Skin of body (tissue), 1 donor: ENCODE measurements at regions not wholly inside any gene's neighbourhood (a gene's known extent, or its start where the extent isn't known, plus 50 kb on each side); places are given as distances from the start of the nearest gene placed in this dataset.
"Not testable (repeated sequence)": the region's sequence is repeated elsewhere in the genome, so short reads cannot be mapped to it uniquely, and the experiment has no call there.

Experiments used
- DNase-seq: peaks from one replicate; lab custom pipeline; 2025; lab: John Stamatoyannopoulos, UW

- peak; percentile 0 for DNase-seq
These were observed 354.0 kb downstream of the NPR3 start for GRCh38 chr5:33065131-33065530.

GRCh38 chr5:33067291-33067690 lies 356.2 kb downstream of the NPR3 start:
- DNase-seq: no peak

GRCh38 chr5:33068786-33069185 lies 357.7 kb downstream of the NPR3 start:
- no peak for DNase-seq

- DNase-seq: no peak
These were observed 361.2 kb downstream of the NPR3 start for GRCh38 chr5:33072296-33072695.

DNA sequence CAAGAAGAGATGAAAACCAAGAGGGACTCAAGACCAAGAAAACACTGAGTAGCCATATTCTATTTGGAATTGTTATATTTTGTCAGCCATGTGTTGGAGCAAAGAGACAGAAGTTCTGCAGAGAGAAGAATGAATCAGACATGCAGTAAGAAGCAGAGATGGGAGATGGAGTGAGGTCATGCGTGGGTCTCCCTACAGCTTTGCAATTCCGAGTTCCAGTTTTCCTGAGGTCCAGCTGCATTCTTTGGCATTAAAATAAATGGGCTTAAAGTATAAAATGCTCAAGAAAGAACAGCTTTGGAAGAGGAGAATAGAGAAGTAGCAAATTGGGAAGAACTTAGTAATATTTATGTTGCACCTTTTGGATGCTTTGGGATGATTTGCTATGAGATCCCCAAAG lies 361.6 kb downstream of the NPR3 start:
- peak; percentile 18 for DNase-seq

GRCh38 chr5:33073881-33074327 lies 362.8 kb downstream of the NPR3 start:
- no peak for DNase-seq

DNA sequence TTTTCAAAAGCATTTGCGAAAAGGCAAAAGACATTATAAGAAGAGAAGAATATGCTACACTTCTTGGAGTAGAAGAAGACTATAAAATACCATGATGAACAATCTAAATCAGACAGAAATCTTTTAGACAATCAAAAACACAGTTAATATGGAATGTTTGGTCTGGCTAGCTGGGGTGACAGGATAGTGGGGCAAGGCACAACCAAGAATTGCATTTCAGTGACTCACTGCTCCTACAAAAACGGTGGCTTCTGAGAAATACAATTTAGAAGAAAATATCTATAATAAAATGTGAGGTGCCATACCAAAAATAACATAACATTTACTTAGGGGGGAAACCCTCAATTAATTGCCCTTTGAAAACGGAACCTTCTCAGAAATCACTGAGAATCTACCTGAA lies 363.4 kb downstream of the NPR3 start:
- no peak for DNase-seq

GRCh38 chr5:33075731-33076130 lies 364.6 kb downstream of the NPR3 start:
- no peak for DNase-seq

DNA sequence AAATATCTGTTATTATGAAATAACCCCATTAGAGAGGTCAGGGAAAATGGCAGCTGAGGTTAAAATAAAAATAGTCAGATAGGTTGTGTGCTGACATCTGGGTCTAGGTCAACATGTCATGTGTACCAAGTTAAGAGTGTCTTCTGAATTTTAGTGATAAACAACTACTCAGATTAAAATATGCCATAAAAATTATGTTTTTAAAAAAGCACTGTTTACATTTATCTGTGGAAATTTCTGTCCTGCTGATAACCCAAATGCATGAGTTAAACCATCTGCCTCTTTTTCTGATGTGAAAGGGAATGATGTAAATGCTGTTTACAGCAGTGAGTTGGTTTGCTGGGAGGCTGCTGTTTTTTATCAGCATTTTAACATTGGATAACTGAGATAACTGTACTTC lies 361.2 kb upstream of the TARS1 start:
- DNase-seq: no peak

DNA sequence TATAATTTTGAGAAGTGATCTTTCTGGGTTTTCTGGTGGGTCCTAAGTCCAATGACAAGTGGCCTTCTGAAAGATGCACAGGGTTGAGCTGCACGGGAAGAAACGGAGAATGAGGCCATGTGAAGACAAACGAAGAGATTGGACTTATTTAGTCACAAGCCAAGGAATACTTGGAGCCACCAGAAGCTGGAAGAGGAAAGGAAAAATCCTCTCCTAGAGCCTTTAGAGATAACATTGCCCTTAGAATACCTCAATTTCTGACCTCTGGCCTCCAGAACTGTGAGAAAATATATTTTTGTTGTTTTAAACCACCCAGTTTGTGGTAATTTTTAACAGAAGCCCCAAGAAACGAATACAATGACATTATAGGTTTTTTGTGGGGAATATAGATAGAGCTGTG lies 360.5 kb upstream of the TARS1 start:
- no peak for DNase-seq

DNA sequence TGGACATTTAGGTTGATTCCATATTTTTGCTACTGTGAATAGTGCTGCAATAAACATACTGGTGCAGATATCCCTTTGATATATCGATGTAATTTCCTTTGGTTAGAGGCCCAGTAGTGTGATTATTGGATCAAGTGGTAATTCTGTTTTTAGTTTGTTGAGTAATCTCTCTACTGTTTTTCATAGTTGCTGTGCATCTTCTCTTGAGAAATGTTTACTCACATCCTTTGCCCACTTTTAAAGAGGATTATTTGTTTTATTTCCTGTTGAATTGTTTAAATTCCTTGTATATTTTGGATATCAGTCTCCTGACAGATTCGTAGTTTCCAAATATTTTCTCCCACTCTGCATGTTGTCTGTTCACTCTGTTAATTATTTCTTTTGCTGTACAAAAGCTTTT lies 352.6 kb upstream of the TARS1 start:
- DNase-seq: no peak

DNA sequence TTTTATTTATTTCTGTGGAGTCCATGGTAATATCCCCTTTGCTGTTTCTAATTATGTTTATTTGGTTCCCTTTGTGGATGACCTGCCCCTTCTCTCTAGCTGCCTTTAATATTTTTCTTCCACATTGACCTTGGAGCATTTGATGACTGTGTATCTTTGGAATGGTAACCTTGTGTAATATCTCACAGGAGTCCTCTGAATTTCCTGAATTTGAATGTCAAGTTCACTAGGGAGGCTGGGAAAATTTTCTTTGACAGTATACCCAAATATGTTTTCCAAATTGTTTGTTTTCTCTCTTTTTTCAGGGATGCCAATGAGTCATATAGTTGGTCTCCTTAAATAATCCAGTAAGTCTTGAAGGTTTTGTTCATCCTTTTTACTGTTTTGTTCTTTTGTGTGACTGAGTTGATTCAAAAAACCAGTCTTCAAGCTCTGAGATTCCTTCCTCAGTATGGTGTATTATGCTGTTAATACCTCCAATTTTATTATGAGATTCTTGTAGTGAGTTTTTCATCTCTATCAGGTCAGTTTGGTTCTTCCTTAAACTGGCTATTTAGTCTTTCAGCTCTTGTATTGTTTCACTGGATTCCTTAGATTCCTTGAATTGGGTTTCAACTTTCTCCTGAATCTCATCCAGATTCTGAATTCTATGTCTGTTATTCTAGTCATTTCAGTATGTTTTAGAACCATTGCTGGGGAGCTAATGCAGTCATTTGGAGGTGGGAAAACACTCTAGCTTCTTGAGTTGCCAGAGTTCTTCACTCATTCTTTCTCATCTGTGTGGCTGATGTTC lies 349.0 kb upstream of the TARS1 start:
- DNase-seq: no peak

DNA sequence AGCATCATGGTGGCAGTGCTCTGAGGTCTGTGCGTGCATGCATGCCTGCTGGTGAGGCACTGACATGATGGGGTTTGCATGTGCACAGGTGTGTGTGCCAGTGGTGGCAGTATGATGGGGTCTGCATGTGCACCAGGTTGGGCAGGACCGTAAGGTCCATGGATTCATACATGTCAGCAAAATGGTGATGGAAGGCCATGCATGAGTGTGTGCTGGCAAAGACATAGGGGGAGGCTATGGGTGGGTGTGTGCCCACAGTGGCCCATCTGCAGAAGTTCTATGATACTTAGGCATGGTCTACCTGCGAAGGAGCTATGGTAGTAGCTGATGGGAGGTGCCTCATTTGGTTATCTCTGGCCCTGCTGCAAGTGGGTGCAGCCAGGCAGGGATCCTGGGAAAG lies 348.0 kb upstream of the TARS1 start:
- no peak for DNase-seq

GRCh38 chr5:33102551-33102950 lies 338.2 kb upstream of the TARS1 start:
- no peak for DNase-seq

GRCh38 chr5:33105521-33105941 lies 335.2 kb upstream of the TARS1 start:
- DNase-seq: no peak

DNA sequence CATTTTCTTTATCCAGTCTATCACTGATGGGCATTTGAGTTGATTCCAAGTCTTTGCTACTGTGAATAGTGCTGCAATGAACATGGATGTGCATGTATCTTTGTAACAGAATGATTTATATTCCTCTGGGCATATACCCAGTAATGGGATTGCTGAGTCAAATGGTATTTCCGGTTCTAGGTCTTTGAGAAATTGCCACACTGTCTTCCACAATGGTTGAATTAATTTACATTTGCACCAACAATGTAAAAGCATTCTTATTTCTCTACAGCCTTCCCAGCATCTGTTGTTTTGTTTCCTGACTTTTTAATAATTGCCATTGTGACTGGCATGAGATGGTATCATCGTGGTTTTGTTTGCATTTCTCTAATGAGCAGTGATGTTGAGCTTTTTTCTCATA lies 330.3 kb upstream of the TARS1 start:
- DNase-seq: not testable (repeated sequence)

GRCh38 chr5:33114361-33114760 lies 326.4 kb upstream of the TARS1 start:
- DNase-seq: no peak

DNA sequence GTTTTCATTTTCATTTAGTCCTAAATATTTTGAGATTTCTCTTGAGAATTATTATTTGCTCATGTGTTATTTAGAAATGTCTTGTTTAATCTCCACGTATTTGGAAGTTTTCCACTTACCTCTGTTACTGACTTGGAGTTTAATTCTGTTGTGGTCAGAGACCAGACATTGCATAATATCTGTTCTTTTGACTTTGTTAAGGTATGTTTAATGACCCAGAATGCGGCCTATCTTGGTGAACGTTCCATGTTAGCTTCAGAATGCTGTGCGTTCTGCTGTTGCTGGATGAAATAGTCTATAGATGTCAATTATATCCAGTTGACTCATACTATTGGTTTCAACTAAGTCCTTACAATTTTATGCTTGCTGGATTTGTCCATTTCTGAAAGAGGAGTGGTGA lies 325.3 kb upstream of the TARS1 start:
- DNase-seq: no peak

DNA sequence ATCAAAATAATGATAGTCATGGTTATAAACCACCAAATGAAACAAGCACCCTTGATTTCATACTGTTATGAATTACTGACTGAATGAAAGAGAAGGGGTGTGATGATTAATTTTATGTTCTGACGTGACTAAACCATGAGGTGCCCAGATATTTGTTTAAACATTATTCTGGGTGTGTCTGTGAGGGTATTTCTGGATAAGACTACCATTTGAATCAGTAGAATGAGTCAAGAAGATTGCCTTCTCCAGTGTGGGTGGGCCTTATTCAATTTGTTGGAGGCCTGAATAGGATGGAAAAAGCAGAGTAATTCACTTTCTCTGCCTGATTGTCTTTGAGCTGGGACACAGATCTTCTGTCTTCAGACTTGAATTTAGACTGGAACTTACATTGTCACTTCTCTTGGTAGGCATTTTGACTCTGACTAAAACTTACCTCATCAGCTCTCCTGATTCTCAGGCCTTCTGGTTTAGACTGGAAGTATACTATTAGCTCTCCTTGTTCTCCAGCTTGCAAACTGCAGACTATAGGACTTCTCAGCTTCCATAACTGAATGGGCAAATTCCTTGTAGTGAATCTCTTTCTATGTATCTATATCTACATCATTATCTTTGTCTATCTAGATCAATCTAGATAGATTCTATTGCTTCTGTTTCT lies 321.9 kb upstream of the TARS1 start:
- DNase-seq: no peak

GRCh38 chr5:33120671-33121070 lies 320.1 kb upstream of the TARS1 start:
- DNase-seq: no peak

- DNase-seq: no peak
These were observed 311.5 kb upstream of the TARS1 start for GRCh38 chr5:33129309-33129708.

DNA sequence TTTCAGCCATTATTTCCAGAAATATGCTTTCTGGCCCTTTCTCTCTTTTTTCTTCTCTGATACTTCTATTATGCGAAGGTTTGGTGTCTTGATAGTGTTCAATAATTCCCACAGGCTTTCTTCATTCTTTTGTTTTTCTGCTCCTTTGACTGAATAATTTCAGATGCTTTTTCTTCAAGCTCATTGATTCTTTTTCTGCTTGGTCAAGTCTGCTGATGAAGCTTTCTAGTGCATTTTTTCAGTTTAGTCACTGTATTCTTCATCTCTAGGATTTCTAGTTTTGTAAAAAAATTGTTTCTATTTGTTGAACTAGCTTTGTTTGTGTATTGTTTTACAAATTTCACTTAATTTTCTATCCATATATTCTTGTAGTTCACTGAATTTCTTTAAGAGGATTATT lies 304.0 kb upstream of the TARS1 start:
- DNase-seq: no peak

DNA sequence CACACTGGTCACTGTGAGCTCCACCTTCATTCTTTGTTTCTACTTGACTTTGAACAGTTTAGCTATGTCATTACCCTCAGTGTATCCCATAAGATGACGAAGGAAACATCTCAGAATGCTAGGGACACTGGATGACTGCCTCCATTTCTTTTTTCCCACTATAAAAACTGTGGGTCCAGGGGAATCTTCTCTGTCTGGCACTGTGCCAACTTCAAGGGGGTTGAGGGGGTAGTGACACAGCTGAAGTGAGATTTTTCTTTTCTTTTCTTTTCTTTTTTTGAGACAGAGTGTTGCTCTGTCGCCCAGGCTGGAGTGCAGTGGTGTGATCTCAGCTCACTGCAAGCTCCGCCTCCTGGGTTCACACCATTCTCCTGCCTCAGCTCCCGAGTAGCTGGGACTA lies 302.6 kb upstream of the TARS1 start:
- not testable (repeated sequence) for DNase-seq
